Adrenal gland (tissue), 9 donors: ENCODE measurements at regions not wholly inside any gene's neighbourhood (a gene's known extent, or its start where the extent isn't known, plus 50 kb on each side); places are given as distances from the start of the nearest gene placed in this dataset.
"Not testable (repeated sequence)": the region's sequence is repeated elsewhere in the genome, so short reads cannot be mapped to it uniquely, and the experiment has no call there.

Source experiments
- DNase-seq, 7 donors: peaks; one replicate each; pipeline ENCODE4 v3.0.0-alpha.2; 2019 to 2020
- H3K27ac ChIP-seq, 5 donors: fragments of 200-600 bp; sonication (generic) in 4 of 5; 1 replicate in 3 of 5; 2 replicates in 2 of 5; pipeline versions ENCODE4 v1.5.1 to v1.8.0; 2016 to 2020; ENCODE audit warnings: mild to moderate bottlenecking in 1 of 5
- H3K27me3 ChIP-seq: fragments of 200-600 bp; 2 replicates; pipeline ENCODE4 v1.8.0; 2021
- H3K36me3 ChIP-seq, 2 donors: fragments of 200-600 bp; replicated peaks in 1 of 2; 1 replicate in 1 of 2; 2 replicates in 1 of 2; pipeline versions ENCODE4 v1.5.1 to v1.8.0; 2018 to 2022
- H3K4me1 ChIP-seq, 2 donors: fragments of 200-600 bp; replicated peaks in 1 of 2; 1 replicate in 1 of 2; 2 replicates in 1 of 2; pipeline versions ENCODE4 v1.5.1 to v1.8.0; 2018 to 2021
- H3K4me3 ChIP-seq, 4 donors: fragments of 200-600 bp; sonication (generic) in 3 of 4; one replicate each; pipeline ENCODE4 v1.5.1; 2016 to 2018
- H3K9me3 ChIP-seq, 3 donors: fragments of 200-600 bp; sonication (generic) in 1 of 3; replicated peaks in 1 of 3; 1 replicate in 2 of 3; 2 replicates in 1 of 3; pipeline versions ENCODE4 v1.5.1 to v1.8.0; 2016 to 2021
- POLR2A ChIP-seq, 2 donors: fragments of 450-650 bp; IDR thresholded peaks; one replicate each; pipeline ENCODE4 v1.6.1; 2017; ENCODE audit warnings: antibody characterized with exemption in 2 of 2, mild to moderate bottlenecking in 2 of 2, moderate library complexity in 1 of 2
- WGBS, 4 donors: extraction: QIAGEN DNeasy Blood & Tissue Kit in 2 of 4; methylation state at CpG; one replicate each; pipeline versions ENCODE4 v1.1.5 to v1.1.7; 2013 to 2017; 5-methylcytosine and 5-hydroxymethylcytosine counted together
- intact Hi-C, 2 donors: fragments of 100-400 bp; cut with DNase I; formaldehyde crosslinking; loops; one replicate each; pipeline versions ENCODE4 v1.14.1 to v1.15.0; 2022 to 2023
- TF ChIP-seq, protein P1 (sequence below), 6 experiments: fragments of 450-650 bp in 4 of 6; fragments of 200-600 bp in 2 of 6; sonication (generic) in 1 of 6; IDR thresholded peaks; 1 replicate in 5 of 6; 2 replicates in 1 of 6; pipeline versions ENCODE4 v1.5.1 to v1.8.0; 2016 to 2021; ENCODE audit warnings: antibody characterized with exemption in 6 of 6, mild to moderate bottlenecking in 2 of 6, moderate library complexity in 1 of 6
- donor health status: healthy with polysubstance abuse.
- donor health status: Bipolar disorder and iron deficiency.
- donor health status: DM: yes; HTN: yes; CAD: no.
- donor health status: DM: no; HTN: no; CAD: no.
- donor health status: DM: no; HTN: no; CAD: no.

DNA sequence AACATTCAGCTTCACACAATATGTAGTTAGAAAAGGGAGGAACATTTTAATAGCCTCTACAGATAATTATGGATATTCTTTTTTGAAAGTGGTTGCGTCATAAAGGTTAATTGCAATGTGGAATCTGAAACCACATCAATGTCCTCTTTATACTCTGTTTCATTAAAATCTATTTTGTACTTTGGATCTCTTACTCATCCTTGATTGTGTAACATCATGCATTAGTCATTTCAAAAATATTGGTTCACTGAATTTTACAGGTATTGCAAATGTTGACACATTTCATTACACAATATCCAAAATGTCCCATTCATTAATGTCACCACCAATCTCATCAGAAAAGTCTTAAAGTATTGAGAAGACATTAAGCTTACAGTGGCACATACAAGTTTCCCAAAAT is 62.7 kb upstream of the USP9X start:
- TF ChIP-seq POLR2A (IDR thresholded peaks at IDR 0.05) = no peak
- TF ChIP-seq, protein P1, sequence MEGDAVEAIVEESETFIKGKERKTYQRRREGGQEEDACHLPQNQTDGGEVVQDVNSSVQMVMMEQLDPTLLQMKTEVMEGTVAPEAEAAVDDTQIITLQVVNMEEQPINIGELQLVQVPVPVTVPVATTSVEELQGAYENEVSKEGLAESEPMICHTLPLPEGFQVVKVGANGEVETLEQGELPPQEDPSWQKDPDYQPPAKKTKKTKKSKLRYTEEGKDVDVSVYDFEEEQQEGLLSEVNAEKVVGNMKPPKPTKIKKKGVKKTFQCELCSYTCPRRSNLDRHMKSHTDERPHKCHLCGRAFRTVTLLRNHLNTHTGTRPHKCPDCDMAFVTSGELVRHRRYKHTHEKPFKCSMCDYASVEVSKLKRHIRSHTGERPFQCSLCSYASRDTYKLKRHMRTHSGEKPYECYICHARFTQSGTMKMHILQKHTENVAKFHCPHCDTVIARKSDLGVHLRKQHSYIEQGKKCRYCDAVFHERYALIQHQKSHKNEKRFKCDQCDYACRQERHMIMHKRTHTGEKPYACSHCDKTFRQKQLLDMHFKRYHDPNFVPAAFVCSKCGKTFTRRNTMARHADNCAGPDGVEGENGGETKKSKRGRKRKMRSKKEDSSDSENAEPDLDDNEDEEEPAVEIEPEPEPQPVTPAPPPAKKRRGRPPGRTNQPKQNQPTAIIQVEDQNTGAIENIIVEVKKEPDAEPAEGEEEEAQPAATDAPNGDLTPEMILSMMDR (IDR thresholded peaks at IDR 0.05) = no peak
- Histone ChIP-seq H3K9me3 (no peaks in the 10 kb centered on the region), H3K4me3 (no peak overlapping the region), H3K27ac (no peak overlapping the region), H3K36me3 (no peaks in the 10 kb centered on the region), H3K27me3 (peaks cover 6% of the 10 kb centered on the region), H3K4me1 (no peaks in the 10 kb centered on the region)
- no peak for DNase-seq
- WGBS, 4 donors = 22 to 61% (median 39%) methylated on average over 1 of the region's 1 CpG
- intact Hi-C loops = no loop called here

GRCh38 chrX:41023098-41023497 is 62.1 kb upstream of the USP9X start:
- no peak for DNase-seq
- Histone ChIP-seq H3K27ac (no peak overlapping the region), H3K27me3 (peaks cover 6% of the 10 kb centered on the region), H3K9me3 (no peaks in the 10 kb centered on the region), H3K4me1 (no peaks in the 10 kb centered on the region), H3K36me3 (no peaks in the 10 kb centered on the region), H3K4me3 (no peak overlapping the region)
- TF ChIP-seq, protein P1 (IDR thresholded peaks at IDR 0.05) = no peak
- TF ChIP-seq POLR2A (IDR thresholded peaks at IDR 0.05) = no peak
- intact Hi-C loops = no loop called here
- 92 to 100% (median 94%) methylated on average over 3 of the region's 3 CpGs for WGBS, 4 donors

- H3K4me1 ChIP-seq, intact Hi-C loops, H3K36me3 ChIP-seq, DNase-seq, H3K27ac ChIP-seq, H3K4me3 ChIP-seq, H3K27me3 ChIP-seq, H3K9me3 ChIP-seq: not testable (repeated sequence)
- TF ChIP-seq, protein P1 (IDR thresholded peaks at IDR 0.05) = peak in 1 of 6 experiments; percentile 13
- 48 to 73% (median 61%) methylated on average over 2 to 3 of the region's 3 CpGs for WGBS, 4 donors
Observed at GRCh38 chrX:41024335-41024734, 60.9 kb upstream of the USP9X start.

GRCh38 chrX:41024755-41025154 is 60.5 kb upstream of the USP9X start:
- TF ChIP-seq POLR2A (IDR thresholded peaks at IDR 0.05) = no peak
- TF ChIP-seq, protein P1 (IDR thresholded peaks at IDR 0.05) = no peak
- Histone ChIP-seq H3K4me3 (no peak overlapping the region), H3K9me3 (no peaks in the 10 kb centered on the region), H3K27ac (no peak overlapping the region), H3K4me1 (no peaks in the 10 kb centered on the region), H3K27me3 (no peaks in the 10 kb centered on the region), H3K36me3 (no peaks in the 10 kb centered on the region)
- intact Hi-C loops = no loop called here
- DNase-seq = no peak
- WGBS, 4 donors = 77 to 80% (median 80%) methylated on average over 4 to 6 of the region's 6 CpGs
